ENCODE measurements at regions not wholly inside any gene's neighbourhood (a gene's known extent, or its start where the extent isn't known, plus 50 kb on each side); places are given as distances from the start of the nearest gene placed in this dataset.
A peak's percentile ranks its signal among the peaks of the same experiment; 100 is the strongest.

DNA sequence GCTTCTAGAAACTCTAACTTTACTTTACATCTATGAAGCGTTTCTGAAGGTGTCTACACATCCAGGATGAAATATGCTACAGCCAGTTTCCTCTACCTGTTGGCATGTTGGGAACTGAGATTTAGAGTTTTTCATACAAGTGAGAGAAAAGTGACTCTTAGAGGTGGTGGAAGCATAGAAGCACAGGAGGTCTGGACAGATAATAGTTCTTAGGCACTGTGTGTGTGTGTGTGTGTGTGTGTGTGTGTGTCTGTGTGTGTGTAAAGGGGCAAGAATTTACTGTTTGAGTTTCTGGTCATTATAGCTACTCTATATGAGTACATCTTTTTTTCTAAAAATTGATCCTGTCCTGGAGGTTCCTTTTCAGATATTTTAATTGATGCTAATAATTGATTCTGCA lies 110.7 kb upstream of the MTPN start:
- Mint-ChIP-seq H3K4me1 (ENCODE audit: low read depth, unreplicated experiment) (no peaks in the 10 kb centered on the region), H3K9me3 (ENCODE audit: unreplicated experiment) (no peaks in the 10 kb centered on the region), H3K4me3 (ENCODE audit: unreplicated experiment) (no peak overlapping the region), H3K27me3 (ENCODE audit: low read depth, unreplicated experiment) (no peaks in the 10 kb centered on the region), H3K36me3 (ENCODE audit: low read depth, unreplicated experiment) (no peaks in the 10 kb centered on the region), H3K27ac (ENCODE audit: unreplicated experiment) (no peak overlapping the region)
- Histone ChIP-seq H3K36me3 (ENCODE audit: insufficient read depth, low read length) (no peaks in the 10 kb centered on the region), H3K4me1 (ENCODE audit: insufficient read depth, low read length) (no peaks in the 10 kb centered on the region), H4K20me1 (ENCODE audit: insufficient read depth, low read length) (no peaks in the 10 kb centered on the region), H3K4me2 (ENCODE audit: low read length) (no peak overlapping the region), H3K27me3 (ENCODE audit: insufficient read depth, low read length) (no peaks in the 10 kb centered on the region), H3K79me2 (ENCODE audit: insufficient read depth, low read length) (no peaks in the 10 kb centered on the region), H3K4me3 (ENCODE audit: insufficient read depth, low read depth, low read length) (no peak overlapping the region), H3K9ac (ENCODE audit: low read length) (no peak overlapping the region), H2AFZ (ENCODE audit: low read depth, low read length) (no peak overlapping the region), H3K27ac (ENCODE audit: low read depth, low read length) (no peak overlapping the region), H3K9me3 (ENCODE audit: insufficient read depth, low read depth, low read length) (no peaks in the 10 kb centered on the region)
- FAIRE-seq (no peak), DNase-seq (ENCODE audit: low read depth) (no peak)
- TF ChIP-seq, protein P1, sequence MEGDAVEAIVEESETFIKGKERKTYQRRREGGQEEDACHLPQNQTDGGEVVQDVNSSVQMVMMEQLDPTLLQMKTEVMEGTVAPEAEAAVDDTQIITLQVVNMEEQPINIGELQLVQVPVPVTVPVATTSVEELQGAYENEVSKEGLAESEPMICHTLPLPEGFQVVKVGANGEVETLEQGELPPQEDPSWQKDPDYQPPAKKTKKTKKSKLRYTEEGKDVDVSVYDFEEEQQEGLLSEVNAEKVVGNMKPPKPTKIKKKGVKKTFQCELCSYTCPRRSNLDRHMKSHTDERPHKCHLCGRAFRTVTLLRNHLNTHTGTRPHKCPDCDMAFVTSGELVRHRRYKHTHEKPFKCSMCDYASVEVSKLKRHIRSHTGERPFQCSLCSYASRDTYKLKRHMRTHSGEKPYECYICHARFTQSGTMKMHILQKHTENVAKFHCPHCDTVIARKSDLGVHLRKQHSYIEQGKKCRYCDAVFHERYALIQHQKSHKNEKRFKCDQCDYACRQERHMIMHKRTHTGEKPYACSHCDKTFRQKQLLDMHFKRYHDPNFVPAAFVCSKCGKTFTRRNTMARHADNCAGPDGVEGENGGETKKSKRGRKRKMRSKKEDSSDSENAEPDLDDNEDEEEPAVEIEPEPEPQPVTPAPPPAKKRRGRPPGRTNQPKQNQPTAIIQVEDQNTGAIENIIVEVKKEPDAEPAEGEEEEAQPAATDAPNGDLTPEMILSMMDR (IDR thresholded peaks at IDR 0.05; ENCODE audit: insufficient read depth, low read depth, low read length): no peak
- TF ChIP-seq EZH2 (IDR thresholded peaks at IDR 0.05; ENCODE audit: insufficient read depth, low read length): no peak

- no peaks in the 10 kb centered on the region for H3K27me3 Mint-ChIP-seq (ENCODE audit: low read depth, unreplicated experiment)
- no peaks in the 10 kb centered on the region for H3K79me2 ChIP-seq (ENCODE audit: insufficient read depth, low read length)
- DNase-seq (ENCODE audit: low read depth) (peak; percentile 91), FAIRE-seq (peak; percentile 66)
- H3K27ac Mint-ChIP-seq (ENCODE audit: unreplicated experiment): no peak overlapping the region
- no peaks in the 10 kb centered on the region for H3K27me3 ChIP-seq (ENCODE audit: insufficient read depth, low read length)
- no peaks in the 10 kb centered on the region for H4K20me1 ChIP-seq (ENCODE audit: insufficient read depth, low read length)
- TF ChIP-seq, protein P1 (IDR thresholded peaks at IDR 0.05; ENCODE audit: insufficient read depth, low read depth, low read length): no peak
- H3K4me3 Mint-ChIP-seq (ENCODE audit: unreplicated experiment): peak overlapping the region; percentile 60
- H3K4me1 Mint-ChIP-seq (ENCODE audit: low read depth, unreplicated experiment): no peaks in the 10 kb centered on the region
- H3K9me3 Mint-ChIP-seq (ENCODE audit: unreplicated experiment): no peaks in the 10 kb centered on the region
- peak overlapping the region; percentile 54 for H3K4me3 ChIP-seq (ENCODE audit: insufficient read depth, low read depth, low read length)
- peak overlapping the region; percentile 66 for H3K4me2 ChIP-seq (ENCODE audit: low read length)
- no peaks in the 10 kb centered on the region for H3K36me3 Mint-ChIP-seq (ENCODE audit: low read depth, unreplicated experiment)
- no peaks in the 10 kb centered on the region for H3K36me3 ChIP-seq (ENCODE audit: insufficient read depth, low read length)
- H3K9me3 ChIP-seq (ENCODE audit: insufficient read depth, low read depth, low read length): no peaks in the 10 kb centered on the region
- H3K27ac ChIP-seq (ENCODE audit: low read depth, low read length): peak overlapping the region; percentile 20
- H2AFZ ChIP-seq (ENCODE audit: low read depth, low read length): peak overlapping the region; percentile 43
- no peaks in the 10 kb centered on the region for H3K4me1 ChIP-seq (ENCODE audit: insufficient read depth, low read length)
- peak overlapping the region; percentile 21 for H3K9ac ChIP-seq (ENCODE audit: low read length)
These were observed 109.6 kb upstream of the MTPN start for GRCh38 chr7:136086712-136087111.

GRCh38 chr7:136079934-136080333 lies 102.8 kb upstream of the MTPN start:
- H3K4me3 Mint-ChIP-seq (ENCODE audit: unreplicated experiment): no peak overlapping the region
- no peak overlapping the region for H2AFZ ChIP-seq (ENCODE audit: low read depth, low read length)
- H3K27ac ChIP-seq (ENCODE audit: low read depth, low read length): no peak overlapping the region
- H3K36me3 ChIP-seq (ENCODE audit: insufficient read depth, low read length): no peaks in the 10 kb centered on the region
- no peaks in the 10 kb centered on the region for H3K27me3 Mint-ChIP-seq (ENCODE audit: low read depth, unreplicated experiment)
- FAIRE-seq: no peak
- no peak overlapping the region for H3K4me2 ChIP-seq (ENCODE audit: low read length)
- no peaks in the 10 kb centered on the region for H4K20me1 ChIP-seq (ENCODE audit: insufficient read depth, low read length)
- no peak overlapping the region for H3K4me3 ChIP-seq (ENCODE audit: insufficient read depth, low read depth, low read length)
- H3K9ac ChIP-seq (ENCODE audit: low read length): no peak overlapping the region
- H3K4me1 ChIP-seq (ENCODE audit: insufficient read depth, low read length): no peaks in the 10 kb centered on the region
- TF ChIP-seq, protein P1 (IDR thresholded peaks at IDR 0.05; ENCODE audit: insufficient read depth, low read depth, low read length): no peak
- no peak for TF ChIP-seq EZH2 (IDR thresholded peaks at IDR 0.05; ENCODE audit: insufficient read depth, low read length)
- H3K9me3 ChIP-seq (ENCODE audit: insufficient read depth, low read depth, low read length): no peaks in the 10 kb centered on the region
- no peaks in the 10 kb centered on the region for H3K4me1 Mint-ChIP-seq (ENCODE audit: low read depth, unreplicated experiment)
- H3K27ac Mint-ChIP-seq (ENCODE audit: unreplicated experiment): no peak overlapping the region
- H3K9me3 Mint-ChIP-seq (ENCODE audit: unreplicated experiment): no peaks in the 10 kb centered on the region
- no peaks in the 10 kb centered on the region for H3K27me3 ChIP-seq (ENCODE audit: insufficient read depth, low read length)
- no peak for DNase-seq (ENCODE audit: low read depth)
- no peaks in the 10 kb centered on the region for H3K79me2 ChIP-seq (ENCODE audit: insufficient read depth, low read length)
- H3K36me3 Mint-ChIP-seq (ENCODE audit: low read depth, unreplicated experiment): no peaks in the 10 kb centered on the region
